ENCODE measurements at regions not wholly inside any gene's neighbourhood (a gene's known extent, or its start where the extent isn't known, plus 50 kb on each side); places are given as distances from the start of the nearest gene placed in this dataset.

GRCh38 chr15:89399238-89400115 is 64.9 kb upstream of the POLG start:
- ATAC-seq: peak; percentile 36

GRCh38 chr15:89398896-89399237 is 64.2 kb upstream of the POLG start:
- ATAC-seq: no peak

- ATAC-seq: no peak
Measured at GRCh38 chr15:89397653-89398023, 63.0 kb upstream of the POLG start.

GRCh38 chr15:89396723-89397652 is 62.4 kb upstream of the POLG start:
- no peak for ATAC-seq

GRCh38 chr15:89395996-89396395 is 61.4 kb upstream of the POLG start:
- no peak for ATAC-seq

- ATAC-seq: no peak
Measured at GRCh38 chr15:89395461-89395871, 60.8 kb upstream of the POLG start.

GRCh38 chr15:89395031-89395430 is 60.4 kb upstream of the POLG start:
- ATAC-seq: no peak

- no peak for ATAC-seq
Measured at GRCh38 chr15:89393056-89393455, 58.4 kb upstream of the POLG start.

GRCh38 chr15:89391685-89392257 is 57.1 kb upstream of the POLG start:
- no peak for ATAC-seq

- no peak for ATAC-seq
Measured at GRCh38 chr15:89389841-89390603, 55.4 kb upstream of the POLG start.

- ATAC-seq: no peak
Measured at GRCh38 chr15:89387140-89387903, 52.7 kb upstream of the POLG start.

GRCh38 chr15:89385596-89386331 is 51.1 kb upstream of the POLG start:
- no peak for ATAC-seq
